B cell (primary cell): ENCODE measurements at regions not wholly inside any gene's neighbourhood (a gene's known extent, or its start where the extent isn't known, plus 50 kb on each side); places are given as distances from the start of the nearest gene placed in this dataset.

ENCODE experiments used
- ATAC-seq: fragments of 200-7000 bp; cut with Tn5 transposase; one replicate; pipeline ENCODE4 v1.10.0; 2021; ENCODE audit warnings: low read depth, mild to moderate bottlenecking, moderate number of reproducible peaks, moderate library complexity
- CTCF ChIA-PET: fragments of 350-600 bp; sonication (Branson Sonifier 250); formaldehyde crosslinking; loops from one replicate; lab custom pipeline; 2021; ENCODE audit warnings: antibody characterized with exemption, inconsistent platforms; lab: Charles Lee
- POLR2A ChIA-PET: fragments of 350-600 bp; sonication (Branson Sonifier 250); formaldehyde crosslinking; loops from one replicate; lab custom pipeline; 2021; ENCODE audit warnings: antibody characterized with exemption; lab: Charles Lee
- DNase-seq: peaks from one replicate; pipeline ENCODE4 v3.0.0; 2013
- H2AFZ ChIP-seq: 2 replicates; pipeline ENCODE4 v1.6.1; 2012; ENCODE audit warnings: mild to moderate bottlenecking, low read depth, low read length; ENCODE audit not compliant: insufficient read depth, poor library complexity, severe bottlenecking
- H3K27ac ChIP-seq, 2 donors: 1 replicate in 1 of 2; 2 replicates in 1 of 2; pipeline ENCODE4 v1.5.1; 2012 to 2013; ENCODE audit warnings: low read length in 2 of 2, mild to moderate bottlenecking in 2 of 2, moderate library complexity in 1 of 2
- H3K27me3 ChIP-seq, 4 experiments: fragments of 200-600 bp in 1 of 4; sonication (generic) in 1 of 4; replicated peaks in 1 of 4; 1 replicate in 2 of 4; 2 replicates in 2 of 4; pipeline versions ENCODE4 v1.6.1 to v1.7.0; 2013 to 2016; ENCODE audit warnings: low read length in 3 of 4, mild to moderate bottlenecking in 2 of 4, mixed read lengths in 1 of 4, moderate library complexity in 1 of 4; ENCODE audit not compliant: insufficient read depth in 4 of 4, control insufficient read depth in 3 of 4; ENCODE audit errors: control extremely low read depth in 1 of 4
- H3K36me3 ChIP-seq, 2 experiments: replicated peaks in 1 of 2; 1 replicate in 1 of 2; 2 replicates in 1 of 2; pipeline versions ENCODE4 v1.6.1 to v1.7.1; 2013; ENCODE audit warnings: low read length in 1 of 2; ENCODE audit not compliant: insufficient read depth in 2 of 2, control insufficient read depth in 1 of 2; ENCODE audit errors: control extremely low read depth in 1 of 2, extremely low read depth in 1 of 2
- H3K4me1 ChIP-seq, 2 donors: fragments of 200-600 bp in 1 of 2; sonication (generic) in 1 of 2; 1 replicate in 1 of 2; 2 replicates in 1 of 2; pipeline versions ENCODE4 v1.5.1 to v1.6.1; 2013 to 2017; ENCODE audit warnings: low read length in 2 of 2; ENCODE audit not compliant: control insufficient read depth in 2 of 2, insufficient read depth in 2 of 2
- H3K4me2 ChIP-seq: replicated peaks from 2 replicates; pipeline ENCODE3; 2012; ENCODE audit warnings: mild to moderate bottlenecking, low read depth, low read length; ENCODE audit not compliant: poor library complexity, severe bottlenecking
- H3K4me3 ChIP-seq, 5 experiments: fragments of 200-600 bp in 1 of 5; sonication (generic) in 1 of 5; 1 replicate in 3 of 5; 2 replicates in 2 of 5; pipeline versions ENCODE4 v1.5.1 to v1.7.0; 2011 to 2016; ENCODE audit warnings: low read length in 4 of 5, mild to moderate bottlenecking in 4 of 5, low read depth in 2 of 5, control low read depth in 1 of 5, moderate library complexity in 1 of 5; ENCODE audit not compliant: insufficient read depth in 1 of 5; ENCODE audit errors: control extremely low read depth in 1 of 5, extremely low read depth in 1 of 5
- H3K79me2 ChIP-seq: fragments of 200-600 bp; sonication (generic); one replicate; pipeline ENCODE4 v1.6.0; 2016; ENCODE audit warnings: low read length; ENCODE audit not compliant: control insufficient read depth, insufficient read depth
- H3K9ac ChIP-seq: fragments of 200-600 bp; sonication (generic); 2 replicates; pipeline ENCODE4 v1.6.1; 2017; ENCODE audit warnings: mild to moderate bottlenecking, low read length, moderate library complexity
- H3K9me3 ChIP-seq, 3 donors: one replicate each; pipeline versions ENCODE4 v1.6.1 to v1.7.1; 2013; ENCODE audit warnings: low read length in 2 of 3; ENCODE audit not compliant: control insufficient read depth in 2 of 3, insufficient read depth in 1 of 3; ENCODE audit errors: control extremely low read depth in 1 of 3
- H4K20me1 ChIP-seq: 2 replicates; pipeline ENCODE4 v1.6.0; 2012; ENCODE audit warnings: mild to moderate bottlenecking, low read length; ENCODE audit not compliant: insufficient read depth, control insufficient read depth, poor library complexity, severe bottlenecking
- H3K27ac Mint-ChIP-seq: one replicate; pipeline ENCODE4 v1.8.0; 2021; ENCODE audit warnings: mixed read lengths
- H3K27me3 Mint-ChIP-seq: one replicate; pipeline ENCODE4 v1.8.0; 2021; ENCODE audit warnings: mixed read lengths
- H3K4me1 Mint-ChIP-seq: one replicate; pipeline ENCODE4 v1.8.0; 2021; ENCODE audit warnings: mixed read lengths
- H3K4me3 Mint-ChIP-seq: one replicate; pipeline ENCODE4 v1.8.0; 2021; ENCODE audit warnings: mixed read lengths
- H3K9me3 Mint-ChIP-seq: one replicate; pipeline ENCODE4 v1.8.0; 2022; ENCODE audit warnings: mixed read lengths; ENCODE audit not compliant: insufficient read depth
- CTCF ChIP-seq: fragments of 200-600 bp; IDR thresholded peaks from one replicate; pipeline ENCODE4 v1.8.0; 2022; ENCODE audit warnings: antibody characterized with exemption, mild to moderate bottlenecking
- EZH2 ChIP-seq: IDR thresholded peaks from 2 replicates; pipeline ENCODE4 v1.6.1; 2012; ENCODE audit warnings: borderline replicate concordance, low read depth, mild to moderate bottlenecking, moderate library complexity, low read length; ENCODE audit not compliant: insufficient read depth, poor library complexity, severe bottlenecking
- WGBS: methylation state at CpG from one replicate; pipeline ENCODE4 v1.1.5; 2013; ENCODE audit warnings: missing lambda C conversion rate; ENCODE audit not compliant: insufficient coverage; 5-methylcytosine and 5-hydroxymethylcytosine counted together
- intact Hi-C: fragments of 100-400 bp; cut with micrococcal nuclease; formaldehyde crosslinking; loops from one replicate; pipeline ENCODE4 v1.10.0; 2022

GRCh38 chr2:51624995-51625394 lies 593.1 kb upstream of the NRXN1 start:
- Histone ChIP-seq H2AFZ (no peak overlapping the region), H4K20me1 (no peaks in the 10 kb centered on the region), H3K79me2 (no peaks in the 10 kb centered on the region), H3K9me3 (no peaks in the 10 kb centered on the region), H3K27me3 (no peaks in the 10 kb centered on the region), H3K4me3 (no peak overlapping the region), H3K36me3 (no peaks in the 10 kb centered on the region), H3K4me2 (no peak overlapping the region), H3K27ac (no peak overlapping the region), H3K9ac (no peak overlapping the region), H3K4me1 (no peaks in the 10 kb centered on the region)
- no peaks in the 10 kb centered on the region for H3K27me3 Mint-ChIP-seq
- ATAC-seq (no peak), DNase-seq (no peak)
- H3K4me3 Mint-ChIP-seq = no peak overlapping the region
- TF ChIP-seq EZH2 = no peak
- ChIA-PET CTCF (no interaction called here), POLR2A (no interaction called here)
- intact Hi-C loops = no loop called here
- H3K4me1 Mint-ChIP-seq = no peaks in the 10 kb centered on the region
- no peak overlapping the region for H3K27ac Mint-ChIP-seq
- H3K9me3 Mint-ChIP-seq = no peaks in the 10 kb centered on the region
- no CpG with 5 or more reads among the region's 3 CpGs for WGBS

GRCh38 chr2:51620796-51621195 lies 588.9 kb upstream of the NRXN1 start:
- TF ChIP-seq CTCF (no peak), EZH2 (no peak)
- Mint-ChIP-seq H3K4me1 (no peaks in the 10 kb centered on the region), H3K4me3 (no peak overlapping the region), H3K9me3 (peaks cover 2% of the 10 kb centered on the region), H3K27ac (no peak overlapping the region), H3K27me3 (no peaks in the 10 kb centered on the region)
- Histone ChIP-seq H3K9me3 (no peaks in the 10 kb centered on the region), H3K27me3 (no peaks in the 10 kb centered on the region), H3K4me1 (no peaks in the 10 kb centered on the region), H4K20me1 (no peaks in the 10 kb centered on the region), H3K9ac (no peak overlapping the region), H2AFZ (no peak overlapping the region), H3K36me3 (no peaks in the 10 kb centered on the region), H3K4me3 (no peak overlapping the region), H3K79me2 (no peaks in the 10 kb centered on the region), H3K4me2 (no peak overlapping the region), H3K27ac (no peak overlapping the region)
- ChIA-PET POLR2A (no interaction called here), CTCF (no interaction called here)
- ATAC-seq (no peak), DNase-seq (no peak)
- intact Hi-C loops = no loop called here
- WGBS = no CpG with 5 or more reads among the region's 1 CpG
